Skeletal muscle cell (primary cell): ENCODE measurements at regions not wholly inside any gene's neighbourhood (a gene's known extent, or its start where the extent isn't known, plus 50 kb on each side); places are given as distances from the start of the nearest gene placed in this dataset.

Source experiments
- DNase-seq: peaks from one replicate; pipeline ENCODE4 v3.0.0-alpha.2; 2010; ENCODE audit warnings: low read depth
- H3K4me3 ChIP-seq: 2 replicates; pipeline ENCODE4 v1.5.1; 2011; ENCODE audit warnings: low read depth, mild to moderate bottlenecking, control low read depth, low read length, moderate library complexity

- DNase-seq, result no peak
- H3K4me3 ChIP-seq, result no peak overlapping the region
These were observed 148.8 kb downstream of the ARL4C start for GRCh38 chr2:234348081-234348480.

GRCh38 chr2:234345921-234346320 is 151.0 kb downstream of the ARL4C start:
- no peak overlapping the region for H3K4me3 ChIP-seq
- no peak for DNase-seq

GRCh38 chr2:234344012-234344411 is 152.9 kb downstream of the ARL4C start:
- no peak overlapping the region for H3K4me3 ChIP-seq
- DNase-seq, result no peak

DNA sequence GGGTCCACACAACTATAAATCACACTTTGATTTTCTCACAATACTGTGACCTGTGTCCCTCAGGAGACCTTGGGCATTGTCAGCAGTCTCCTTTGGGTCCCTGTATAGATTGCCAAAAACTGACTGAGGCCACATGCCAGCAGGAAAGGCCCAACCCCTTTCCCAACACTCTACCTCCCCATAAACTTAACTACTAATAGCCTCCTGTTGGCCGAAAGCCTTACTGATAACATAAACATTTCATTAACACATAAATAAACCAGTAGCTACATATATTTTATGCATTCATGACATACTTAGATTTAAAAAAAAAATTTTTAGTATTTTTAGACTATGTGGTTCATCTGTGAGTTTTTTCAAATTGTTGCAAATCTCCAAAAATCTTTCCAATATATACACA is 153.5 kb downstream of the ARL4C start:
- no peak overlapping the region for H3K4me3 ChIP-seq
- no peak for DNase-seq

DNA sequence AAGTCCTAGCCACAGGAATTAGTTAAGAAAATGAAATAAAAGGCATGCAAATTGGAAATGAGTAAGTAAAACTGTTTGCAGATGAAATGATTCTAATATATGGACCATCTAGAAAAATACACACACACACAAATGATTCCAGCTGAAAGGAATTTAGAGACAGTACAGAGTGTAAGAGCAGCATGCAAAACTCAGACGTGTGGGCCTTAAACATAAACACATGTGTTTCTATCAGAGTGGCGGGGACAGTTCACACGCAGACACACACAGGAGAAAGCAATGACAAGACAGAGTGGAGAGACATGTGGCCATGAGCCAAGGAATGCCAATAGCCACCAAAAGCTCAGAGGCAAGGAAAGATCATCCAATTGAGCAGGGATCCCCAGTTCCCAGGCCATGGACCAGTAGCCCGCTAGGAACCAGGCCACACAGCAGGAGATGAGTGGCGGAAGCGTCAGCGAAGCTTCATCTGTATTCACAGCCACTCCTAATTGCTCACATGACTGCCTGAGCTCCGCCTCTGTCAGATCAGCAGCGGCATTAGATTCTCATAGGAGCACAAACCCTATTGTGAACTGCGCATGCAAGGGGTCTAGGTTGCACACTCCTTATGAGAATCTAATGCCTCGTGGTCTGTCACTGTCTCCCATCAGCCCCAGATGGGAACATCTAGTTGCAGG is 155.4 kb downstream of the ARL4C start:
- peak; percentile 23 for DNase-seq
- no peak overlapping the region for H3K4me3 ChIP-seq

DNA sequence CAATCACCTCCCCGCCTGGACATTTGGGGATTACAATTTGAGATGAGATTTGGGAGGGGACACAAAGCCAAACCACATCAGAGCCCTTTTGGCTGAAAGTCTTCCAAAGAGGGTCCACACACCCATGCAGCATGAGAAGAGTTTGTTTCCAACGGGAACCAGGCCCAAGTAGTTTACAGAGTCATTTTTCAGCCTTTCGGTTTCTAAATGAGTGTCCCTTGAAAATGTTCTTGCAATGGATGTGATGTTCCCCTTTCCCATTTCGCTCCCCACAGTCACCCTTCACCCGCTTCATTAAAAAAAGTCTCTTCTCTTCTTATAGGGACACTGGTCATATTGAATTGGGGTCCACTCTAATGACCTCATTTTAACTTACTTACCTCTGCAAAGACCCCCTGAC is 157.4 kb downstream of the ARL4C start:
- no peak overlapping the region for H3K4me3 ChIP-seq
- no peak for DNase-seq

DNA sequence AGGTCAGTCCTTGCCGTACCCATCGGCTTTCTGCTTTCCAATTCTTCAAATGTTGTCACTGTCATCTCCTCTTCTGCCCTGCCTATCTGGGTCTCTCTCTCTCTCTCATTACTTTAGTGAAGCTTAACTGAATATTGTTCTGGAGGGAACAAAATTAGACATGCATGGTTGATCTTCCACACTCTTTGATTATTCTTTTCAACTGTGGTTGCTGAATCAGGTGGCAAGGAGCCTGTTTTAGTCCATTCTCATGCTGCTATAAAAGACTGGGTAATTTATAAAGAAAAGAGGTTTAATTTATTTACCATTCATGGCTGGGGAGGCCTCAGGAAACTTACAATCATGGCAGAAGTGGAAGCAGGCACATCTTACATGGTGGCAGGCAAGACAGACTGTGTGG is 157.9 kb downstream of the ARL4C start:
- no peak overlapping the region for H3K4me3 ChIP-seq
- DNase-seq, result no peak

GRCh38 chr2:234335661-234336228 is 161.1 kb downstream of the ARL4C start:
- no peak overlapping the region for H3K4me3 ChIP-seq
- peak; percentile 61 for DNase-seq

GRCh38 chr2:234334756-234335155 is 162.1 kb downstream of the ARL4C start:
- H3K4me3 ChIP-seq, result no peak overlapping the region
- no peak for DNase-seq

DNA sequence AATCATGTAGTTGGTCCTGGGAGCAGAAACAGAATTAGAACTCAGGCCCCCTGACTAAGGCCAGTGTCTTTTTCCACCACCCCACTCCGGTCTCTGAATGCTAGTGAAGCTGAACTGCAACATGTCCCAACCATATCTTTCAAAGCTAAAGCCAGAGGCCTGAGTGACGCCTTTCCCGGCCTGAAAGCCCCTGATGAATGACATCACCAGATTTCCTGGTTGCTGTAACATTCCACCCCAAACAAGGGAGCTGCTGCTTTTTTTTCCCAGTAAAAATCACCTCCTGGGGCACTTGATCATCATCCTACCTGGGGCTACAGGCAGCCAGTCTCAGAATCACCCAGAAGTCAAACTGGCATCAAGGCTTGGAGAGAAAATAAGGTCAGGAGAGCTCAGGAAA is 162.7 kb downstream of the ARL4C start:
- no peak overlapping the region for H3K4me3 ChIP-seq
- no peak for DNase-seq

DNA sequence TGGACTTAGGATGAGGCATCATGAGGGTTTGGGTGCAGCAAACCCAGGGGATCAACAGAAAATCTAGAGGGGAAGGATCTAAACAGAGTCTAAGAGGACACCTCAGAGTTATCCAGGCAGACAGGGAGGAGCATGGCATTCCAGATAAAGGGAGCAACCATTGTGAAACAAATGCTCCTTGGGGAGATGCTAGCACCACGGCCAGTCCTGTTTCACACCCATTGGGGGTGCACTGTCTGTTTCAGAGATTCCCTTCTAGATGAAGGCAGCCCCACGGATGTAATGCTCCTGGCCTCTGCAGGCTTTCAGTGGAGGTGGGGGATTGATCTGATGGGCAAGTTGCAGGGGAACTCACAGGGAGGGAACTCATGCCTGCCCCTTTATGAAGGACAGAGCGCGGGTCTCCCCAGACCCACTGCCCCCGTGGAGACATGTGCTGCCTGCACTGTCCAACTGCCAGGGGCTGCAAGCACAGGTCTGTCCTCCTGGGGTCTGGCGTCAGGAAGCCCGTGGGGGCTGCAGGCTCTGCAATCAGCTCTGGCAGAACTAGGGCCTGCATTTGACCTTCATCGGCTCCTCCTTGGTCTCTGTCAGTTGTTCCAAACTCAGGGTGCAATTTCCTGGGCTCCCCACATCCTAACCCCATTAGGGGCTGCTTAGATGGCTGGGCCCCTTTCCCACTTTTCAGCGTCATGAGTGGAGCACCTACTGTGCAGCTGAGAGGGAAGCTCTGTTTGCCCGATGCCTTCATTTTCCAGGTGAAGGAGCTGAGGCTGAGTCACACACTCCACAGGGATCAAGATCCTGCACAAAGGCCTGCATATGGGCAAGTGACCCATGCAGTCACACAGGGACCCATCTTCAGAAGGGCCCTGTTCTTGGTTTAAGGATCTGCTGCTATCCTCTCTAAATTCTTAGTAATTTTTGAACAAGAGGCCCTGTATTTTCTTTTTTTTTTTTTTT is 163.4 kb downstream of the ARL4C start:
- no peak for DNase-seq
- no peak overlapping the region for H3K4me3 ChIP-seq

DNA sequence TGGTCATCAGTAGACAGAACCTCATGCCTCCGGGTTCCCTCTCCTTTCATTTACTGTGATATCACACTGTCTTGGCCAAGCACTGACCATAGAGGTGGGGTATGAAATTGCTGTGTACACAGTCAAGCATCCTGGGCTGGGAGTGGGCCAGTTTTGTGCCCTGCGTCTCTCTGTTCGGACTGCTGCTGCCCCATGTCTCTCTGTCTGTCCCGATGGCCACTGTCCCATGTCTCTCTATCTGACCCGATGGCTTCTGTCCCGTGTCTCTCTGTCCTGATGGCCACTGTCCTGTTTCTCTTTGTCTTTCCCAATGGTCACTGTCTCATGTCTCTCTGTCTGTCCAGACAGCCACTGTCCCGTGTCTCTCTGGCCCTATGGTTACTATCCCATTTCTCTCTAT is 164.9 kb downstream of the ARL4C start:
- H3K4me3 ChIP-seq, result no peak overlapping the region
- no peak for DNase-seq

GRCh38 chr2:234331566-234331965 is 165.3 kb downstream of the ARL4C start:
- DNase-seq, result no peak
- no peak overlapping the region for H3K4me3 ChIP-seq

DNA sequence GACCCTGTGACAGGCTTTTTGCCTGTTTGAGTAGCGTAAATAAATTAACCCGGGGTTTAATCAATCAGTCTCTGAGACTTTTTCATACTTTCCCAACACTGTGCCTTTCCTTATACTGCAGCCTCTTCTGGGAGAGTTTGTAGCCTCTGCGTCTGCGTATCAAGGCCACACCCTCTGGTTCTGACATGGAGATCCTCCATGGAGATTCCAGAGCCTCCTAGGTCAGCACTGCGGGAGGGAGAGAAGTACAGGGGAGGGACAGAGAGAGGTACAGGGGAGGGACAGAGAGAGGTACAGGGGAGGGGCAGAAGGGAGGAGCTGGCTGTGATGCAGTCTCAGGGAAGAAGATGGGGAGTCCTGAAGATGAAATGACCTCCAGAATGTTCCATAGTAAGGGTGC is 166.0 kb downstream of the ARL4C start:
- H3K4me3 ChIP-seq, result no peak overlapping the region
- no peak for DNase-seq

GRCh38 chr2:234329202-234329960 is 167.5 kb downstream of the ARL4C start:
- H3K4me3 ChIP-seq, result no peak overlapping the region
- DNase-seq, result no peak

DNA sequence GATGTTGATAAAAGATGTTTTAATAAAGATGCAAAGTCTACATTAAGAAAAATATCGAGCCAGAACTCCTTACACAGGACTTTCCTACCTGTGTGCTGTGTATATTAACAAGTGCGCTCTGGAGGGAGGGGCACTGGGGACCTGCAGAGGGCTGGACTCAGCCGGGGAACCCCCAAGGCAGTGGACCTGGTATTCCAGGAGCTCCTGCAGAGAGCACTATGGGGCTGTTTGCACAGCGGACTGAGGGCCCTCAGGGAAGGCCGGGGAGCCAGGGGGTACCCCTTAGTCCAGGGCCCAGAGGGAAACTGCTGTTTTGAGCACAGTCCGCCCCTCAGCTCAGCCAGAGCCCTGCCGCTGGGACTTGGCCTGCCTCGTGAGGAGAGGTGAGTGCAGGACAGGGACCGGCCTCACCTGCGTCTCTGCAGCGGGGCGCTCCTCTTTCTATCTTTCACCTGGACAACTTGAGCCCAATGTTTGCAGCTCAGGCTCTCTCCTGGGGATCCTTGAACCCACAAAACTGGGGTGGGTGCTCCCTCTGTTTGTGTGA is 168.4 kb downstream of the ARL4C start:
- no peak overlapping the region for H3K4me3 ChIP-seq
- no peak for DNase-seq

DNA sequence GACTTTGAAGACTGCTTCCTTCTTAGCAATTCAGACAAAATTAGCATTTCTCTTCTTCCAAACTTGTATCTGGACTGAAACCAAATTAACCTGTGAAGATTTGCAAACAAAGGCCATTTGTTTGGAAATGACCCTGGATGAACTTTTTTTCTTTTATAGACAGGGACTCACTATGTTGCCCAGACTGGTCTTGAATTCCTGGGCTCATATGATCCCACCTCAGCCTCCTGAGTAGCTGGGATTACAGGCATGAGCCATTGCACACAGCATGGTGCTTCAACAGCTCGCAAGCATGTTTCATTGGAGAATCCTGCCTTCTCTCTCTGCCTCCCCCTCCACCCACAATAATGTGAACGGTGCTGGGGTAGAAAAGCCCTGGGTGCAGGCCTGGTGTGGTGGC is 170.2 kb downstream of the ARL4C start:
- no peak overlapping the region for H3K4me3 ChIP-seq
- DNase-seq, result no peak

- no peak overlapping the region for H3K4me3 ChIP-seq
- no peak for DNase-seq
These were observed 172.8 kb downstream of the ARL4C start for GRCh38 chr2:234324116-234324515.

- no peak overlapping the region for H3K4me3 ChIP-seq
- no peak for DNase-seq
These were observed 174.0 kb downstream of the ARL4C start for GRCh38 chr2:234322766-234323465.
